ENCODE measurements at regions not wholly inside any gene's neighbourhood (a gene's known extent, or its start where the extent isn't known, plus 50 kb on each side); places are given as distances from the start of the nearest gene placed in this dataset.
"Not testable (repeated sequence)": the region's sequence is repeated elsewhere in the genome, so short reads cannot be mapped to it uniquely, and the experiment has no call there.

DNA sequence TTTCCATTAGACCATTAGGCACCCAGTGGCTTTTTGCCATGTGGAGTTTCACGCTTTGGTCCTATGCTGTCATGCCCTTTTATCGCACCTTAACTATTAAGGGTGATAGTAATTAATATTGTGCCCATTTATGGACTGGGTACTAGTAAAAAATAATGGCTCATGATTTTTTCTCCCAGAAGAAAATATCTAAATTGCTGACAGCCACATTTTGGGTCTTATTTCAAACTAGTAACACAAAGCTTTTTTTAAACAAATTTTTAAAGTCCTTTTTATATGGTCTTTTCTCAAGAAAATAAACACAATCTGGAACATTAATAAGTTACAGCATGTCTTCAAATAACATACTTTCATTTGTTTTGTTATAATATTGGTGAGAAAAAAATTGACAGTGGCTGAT lies 179.7 kb downstream of the ANKRD7 start:
- no peaks in the 10 kb centered on the region for H3K9me3 ChIP-seq (ENCODE audit: control insufficient read depth, low read length)
- DNase-seq (no peak), ATAC-seq (no peak)
- intact Hi-C loops (cut with DNase I) = no loop called here
- WGBS = 92% methylated on average over 2 of the region's 2 CpGs
- no peaks in the 10 kb centered on the region for H3K4me1 ChIP-seq (ENCODE audit: control insufficient read depth, insufficient read depth, low read length)
- H3K27me3 ChIP-seq (ENCODE audit: control insufficient read depth, insufficient read depth) = no peaks in the 10 kb centered on the region
- no peak overlapping the region for H3K27ac ChIP-seq (ENCODE audit: low read length)
- H3K4me3 ChIP-seq (ENCODE audit: low read length) = no peak overlapping the region

- no peak for DNase-seq
- 57% methylated on average over 1 of the region's 1 CpG for WGBS
- Histone ChIP-seq H3K27ac (ENCODE audit: low read length) (no peak overlapping the region), H3K4me3 (ENCODE audit: low read length) (no peak overlapping the region), H3K4me1 (ENCODE audit: control insufficient read depth, insufficient read depth, low read length) (no peaks in the 10 kb centered on the region), H3K9me3 (ENCODE audit: control insufficient read depth, low read length) (no peaks in the 10 kb centered on the region), H3K27me3 (ENCODE audit: control insufficient read depth, insufficient read depth) (no peaks in the 10 kb centered on the region)
- ATAC-seq = no peak
- intact Hi-C loops (cut with DNase I) = no loop called here
These were observed 193.9 kb downstream of the ANKRD7 start for GRCh38 chr7:118418433-118418832.

DNA sequence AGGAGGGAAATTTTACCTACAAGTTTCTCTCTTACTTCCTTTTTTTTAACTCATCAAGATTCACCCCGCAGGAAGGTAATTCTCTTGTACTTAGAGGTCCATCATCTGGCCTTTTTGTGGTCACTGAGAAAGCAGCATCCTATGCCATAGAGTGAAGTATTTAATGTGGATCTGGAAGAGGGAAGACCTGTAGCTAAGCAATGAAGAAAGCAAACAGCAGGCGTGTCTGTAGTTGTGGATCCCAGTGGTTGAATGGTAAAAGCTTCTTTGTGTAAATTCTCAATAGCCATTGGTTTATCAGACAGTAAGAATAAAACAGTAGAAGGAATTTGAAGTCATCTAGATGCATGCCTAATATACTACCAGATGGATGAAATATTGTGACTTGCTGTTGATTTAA lies 196.4 kb downstream of the ANKRD7 start:
- Histone ChIP-seq H3K9me3 (ENCODE audit: control insufficient read depth, low read length) (no peaks in the 10 kb centered on the region), H3K4me3 (ENCODE audit: low read length) (no peak overlapping the region), H3K4me1 (ENCODE audit: control insufficient read depth, insufficient read depth, low read length) (no peaks in the 10 kb centered on the region), H3K27ac (ENCODE audit: low read length) (no peak overlapping the region), H3K27me3 (ENCODE audit: control insufficient read depth, insufficient read depth) (no peaks in the 10 kb centered on the region)
- intact Hi-C loops (cut with DNase I) = no loop called here
- DNase-seq = no peak
- ATAC-seq = no peak
- 82% methylated on average over 2 of the region's 2 CpGs for WGBS

- ATAC-seq (no peak), DNase-seq (no peak)
- WGBS = 46% methylated on average over 3 of the region's 3 CpGs
- no peaks in the 10 kb centered on the region for H3K27me3 ChIP-seq (ENCODE audit: control insufficient read depth, insufficient read depth)
- intact Hi-C loops (cut with DNase I) = no loop called here
- no peaks in the 10 kb centered on the region for H3K9me3 ChIP-seq (ENCODE audit: control insufficient read depth, low read length)
- no peak overlapping the region for H3K27ac ChIP-seq (ENCODE audit: low read length)
- no peak overlapping the region for H3K4me3 ChIP-seq (ENCODE audit: low read length)
- no peaks in the 10 kb centered on the region for H3K4me1 ChIP-seq (ENCODE audit: control insufficient read depth, insufficient read depth, low read length)
These were observed 204.6 kb downstream of the ANKRD7 start for GRCh38 chr7:118429141-118429540.

GRCh38 chr7:118436663-118437062 lies 212.2 kb downstream of the ANKRD7 start:
- Histone ChIP-seq H3K27me3 (ENCODE audit: control insufficient read depth, insufficient read depth) (no peaks in the 10 kb centered on the region), H3K4me3 (ENCODE audit: low read length) (no peak overlapping the region), H3K9me3 (ENCODE audit: control insufficient read depth, low read length) (no peaks in the 10 kb centered on the region), H3K27ac (ENCODE audit: low read length) (no peak overlapping the region), H3K4me1 (ENCODE audit: control insufficient read depth, insufficient read depth, low read length) (no peaks in the 10 kb centered on the region)
- intact Hi-C loops (cut with DNase I) = no loop called here
- ATAC-seq (no peak), DNase-seq (no peak)
- WGBS = 59% methylated on average over 5 of the region's 5 CpGs

DNA sequence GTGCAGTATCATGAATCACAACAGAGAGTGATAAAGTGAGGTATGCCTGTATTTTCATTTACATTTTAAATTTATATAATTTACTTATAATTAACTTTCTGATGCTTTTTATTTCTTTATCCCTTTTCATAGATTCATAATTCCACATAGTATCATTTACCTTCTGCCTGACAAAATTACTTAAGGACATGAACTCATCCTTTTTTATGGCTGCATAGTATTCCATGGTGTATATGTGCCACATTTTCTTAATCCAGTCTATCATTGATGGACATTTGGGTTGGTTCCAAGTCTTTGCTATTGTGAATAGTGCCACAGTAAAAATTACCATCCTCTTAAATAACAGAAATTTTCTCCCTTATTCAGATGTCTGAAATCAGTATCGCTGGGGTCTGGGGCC lies 224.5 kb downstream of the ANKRD7 start:
- H3K4me3 ChIP-seq (ENCODE audit: low read length); intact Hi-C loops (cut with DNase I); H3K4me1 ChIP-seq (ENCODE audit: control insufficient read depth, insufficient read depth, low read length); H3K9me3 ChIP-seq (ENCODE audit: control insufficient read depth, low read length); DNase-seq; ATAC-seq; H3K27ac ChIP-seq (ENCODE audit: low read length); H3K27me3 ChIP-seq (ENCODE audit: control insufficient read depth, insufficient read depth): not testable (repeated sequence)
- 98% methylated on average over 1 of the region's 1 CpG for WGBS

DNA sequence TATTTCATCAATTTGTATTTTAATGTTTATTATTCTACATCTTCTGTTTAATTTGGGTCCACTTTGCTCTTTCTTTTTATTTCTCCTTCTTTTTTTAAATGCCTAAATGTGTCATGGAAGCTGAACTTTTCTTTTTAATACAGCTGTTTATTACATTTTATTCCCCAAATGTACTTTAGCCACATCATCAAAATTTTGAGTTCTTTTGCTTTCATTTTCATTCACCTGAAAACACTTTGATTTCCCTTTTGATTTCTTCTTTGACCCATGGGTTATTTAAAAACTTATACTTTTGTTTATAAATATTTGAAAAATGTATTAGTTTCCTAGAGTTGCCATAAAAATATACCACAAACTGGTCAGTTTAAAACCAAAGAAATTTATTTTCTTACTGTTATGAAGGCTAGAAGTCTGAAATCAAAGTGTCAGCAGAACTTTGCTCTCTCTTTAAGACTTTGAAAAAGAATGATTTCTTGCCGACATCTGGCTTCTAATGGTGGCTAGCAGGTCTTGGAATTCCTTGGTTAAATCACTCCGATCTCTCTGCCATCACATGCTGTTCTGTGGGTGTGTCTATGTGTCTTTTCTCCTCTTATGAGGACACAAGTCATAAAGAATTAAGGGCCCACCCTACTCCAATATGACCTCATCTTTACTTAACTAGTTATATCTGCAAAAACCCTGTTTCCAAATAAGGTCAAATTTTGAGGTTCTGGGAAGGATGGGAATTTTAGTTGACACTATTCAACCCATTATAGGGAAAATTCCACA lies 225.5 kb downstream of the ANKRD7 start:
- ATAC-seq (no peak), DNase-seq (no peak)
- H3K27ac ChIP-seq (ENCODE audit: low read length) = no peak overlapping the region
- H3K27me3 ChIP-seq (ENCODE audit: control insufficient read depth, insufficient read depth) = no peaks in the 10 kb centered on the region
- 78% methylated on average over 2 of the region's 2 CpGs for WGBS
- intact Hi-C loops (cut with DNase I) = no loop called here
- H3K9me3 ChIP-seq (ENCODE audit: control insufficient read depth, low read length) = no peaks in the 10 kb centered on the region
- no peaks in the 10 kb centered on the region for H3K4me1 ChIP-seq (ENCODE audit: control insufficient read depth, insufficient read depth, low read length)
- no peak overlapping the region for H3K4me3 ChIP-seq (ENCODE audit: low read length)

GRCh38 chr7:118452128-118452527 lies 227.6 kb downstream of the ANKRD7 start:
- Histone ChIP-seq H3K4me3 (ENCODE audit: low read length) (no peak overlapping the region), H3K9me3 (ENCODE audit: control insufficient read depth, low read length) (no peaks in the 10 kb centered on the region), H3K27ac (ENCODE audit: low read length) (no peak overlapping the region), H3K27me3 (ENCODE audit: control insufficient read depth, insufficient read depth) (no peaks in the 10 kb centered on the region), H3K4me1 (ENCODE audit: control insufficient read depth, insufficient read depth, low read length) (no peaks in the 10 kb centered on the region)
- ATAC-seq (no peak), DNase-seq (no peak)
- intact Hi-C loops (cut with DNase I) = no loop called here

DNA sequence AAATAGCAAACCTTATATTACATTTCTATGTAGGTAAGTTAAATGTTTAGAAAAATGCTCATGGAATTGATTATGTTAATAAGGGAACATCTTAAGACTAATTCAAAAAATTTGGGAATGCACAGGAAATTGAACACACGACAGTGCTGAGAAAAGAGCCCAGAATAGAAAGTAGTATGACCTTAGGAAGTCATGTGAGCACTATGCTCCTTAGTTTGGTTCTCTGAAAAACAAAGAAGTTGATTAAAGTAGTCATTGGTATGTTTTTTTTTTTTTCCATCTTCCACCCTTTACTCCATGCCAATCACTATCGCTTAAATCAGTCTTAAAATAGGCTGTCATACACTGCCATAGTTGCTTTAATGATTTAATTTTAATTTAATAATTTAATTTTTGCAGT lies 242.9 kb downstream of the ANKRD7 start:
- Histone ChIP-seq H3K27me3 (ENCODE audit: control insufficient read depth, insufficient read depth) (no peaks in the 10 kb centered on the region), H3K4me1 (ENCODE audit: control insufficient read depth, insufficient read depth, low read length) (no peaks in the 10 kb centered on the region), H3K9me3 (ENCODE audit: control insufficient read depth, low read length) (no peaks in the 10 kb centered on the region), H3K4me3 (ENCODE audit: low read length) (no peak overlapping the region), H3K27ac (ENCODE audit: low read length) (no peak overlapping the region)
- intact Hi-C loops (cut with DNase I) = no loop called here
- ATAC-seq (no peak), DNase-seq (no peak)
- 34% methylated on average over 2 of the region's 2 CpGs for WGBS

- Histone ChIP-seq H3K4me3 (ENCODE audit: low read length) (no peak overlapping the region), H3K27ac (ENCODE audit: low read length) (no peak overlapping the region), H3K4me1 (ENCODE audit: control insufficient read depth, insufficient read depth, low read length) (no peaks in the 10 kb centered on the region), H3K9me3 (ENCODE audit: control insufficient read depth, low read length) (no peaks in the 10 kb centered on the region), H3K27me3 (ENCODE audit: control insufficient read depth, insufficient read depth) (no peaks in the 10 kb centered on the region)
- ATAC-seq (no peak), DNase-seq (no peak)
- intact Hi-C loops (cut with DNase I) = no loop called here
- WGBS = 87% methylated on average over 3 of the region's 3 CpGs
These were observed 248.1 kb downstream of the ANKRD7 start for GRCh38 chr7:118472581-118472980.

GRCh38 chr7:118473271-118473670 lies 248.8 kb downstream of the ANKRD7 start:
- Histone ChIP-seq H3K4me3 (ENCODE audit: low read length) (no peak overlapping the region), H3K27ac (ENCODE audit: low read length) (no peak overlapping the region), H3K27me3 (ENCODE audit: control insufficient read depth, insufficient read depth) (no peaks in the 10 kb centered on the region), H3K4me1 (ENCODE audit: control insufficient read depth, insufficient read depth, low read length) (no peaks in the 10 kb centered on the region), H3K9me3 (ENCODE audit: control insufficient read depth, low read length) (no peaks in the 10 kb centered on the region)
- 75% methylated on average over 5 of the region's 5 CpGs for WGBS
- ATAC-seq (no peak), DNase-seq (no peak)
- intact Hi-C loops (cut with DNase I) = no loop called here

GRCh38 chr7:118476036-118476435 lies 251.5 kb downstream of the ANKRD7 start:
- DNase-seq (no peak), ATAC-seq (no peak)
- H3K4me3 ChIP-seq (ENCODE audit: low read length) = no peak overlapping the region
- no peak overlapping the region for H3K27ac ChIP-seq (ENCODE audit: low read length)
- H3K27me3 ChIP-seq (ENCODE audit: control insufficient read depth, insufficient read depth) = no peaks in the 10 kb centered on the region
- intact Hi-C loops (cut with DNase I) = no loop called here
- H3K9me3 ChIP-seq (ENCODE audit: control insufficient read depth, low read length) = no peaks in the 10 kb centered on the region
- 70% methylated on average over 2 of the region's 2 CpGs for WGBS
- no peaks in the 10 kb centered on the region for H3K4me1 ChIP-seq (ENCODE audit: control insufficient read depth, insufficient read depth, low read length)

Measured in right cardiac atrium (tissue), 5 donors.